Effector memory CD4-positive, alpha-beta T cell (primary cell): ENCODE measurements at regions not wholly inside any gene's neighbourhood (a gene's known extent, or its start where the extent isn't known, plus 50 kb on each side); places are given as distances from the start of the nearest gene placed in this dataset.

ENCODE experiments used
- DNase-seq, 3 donors: peaks; one replicate each; pipeline ENCODE4 v3.0.0-alpha.2; 2020
- H3K27ac ChIP-seq: 2 replicates; pipeline ENCODE4 v1.7.0; 2013; ENCODE audit warnings: mild to moderate bottlenecking, low read length, moderate library complexity; ENCODE audit not compliant: insufficient read depth, poor library complexity, severe bottlenecking
- H3K27me3 ChIP-seq: replicated peaks from 2 replicates; pipeline ENCODE4 v1.7.0; 2013; ENCODE audit warnings: mild to moderate bottlenecking, low read length; ENCODE audit not compliant: insufficient read depth, control insufficient read depth, poor library complexity, severe bottlenecking
- H3K36me3 ChIP-seq: 2 replicates; pipeline ENCODE4 v1.7.0; 2013; ENCODE audit warnings: mild to moderate bottlenecking, low read length, moderate library complexity; ENCODE audit not compliant: control insufficient read depth, insufficient read depth
- H3K4me1 ChIP-seq: 2 replicates; pipeline ENCODE4 v1.7.0; 2013; ENCODE audit warnings: low read length, mild to moderate bottlenecking; ENCODE audit not compliant: control insufficient read depth, insufficient read depth, poor library complexity, severe bottlenecking
- H3K4me3 ChIP-seq: 2 replicates; pipeline ENCODE4 v1.7.0; 2013; ENCODE audit warnings: low read length, low read depth, mild to moderate bottlenecking; ENCODE audit not compliant: insufficient read depth, poor library complexity, severe bottlenecking
- H3K9me3 ChIP-seq: 2 replicates; pipeline ENCODE4 v1.7.0; 2013; ENCODE audit warnings: mild to moderate bottlenecking, low read length, moderate library complexity; ENCODE audit not compliant: control insufficient read depth

DNA sequence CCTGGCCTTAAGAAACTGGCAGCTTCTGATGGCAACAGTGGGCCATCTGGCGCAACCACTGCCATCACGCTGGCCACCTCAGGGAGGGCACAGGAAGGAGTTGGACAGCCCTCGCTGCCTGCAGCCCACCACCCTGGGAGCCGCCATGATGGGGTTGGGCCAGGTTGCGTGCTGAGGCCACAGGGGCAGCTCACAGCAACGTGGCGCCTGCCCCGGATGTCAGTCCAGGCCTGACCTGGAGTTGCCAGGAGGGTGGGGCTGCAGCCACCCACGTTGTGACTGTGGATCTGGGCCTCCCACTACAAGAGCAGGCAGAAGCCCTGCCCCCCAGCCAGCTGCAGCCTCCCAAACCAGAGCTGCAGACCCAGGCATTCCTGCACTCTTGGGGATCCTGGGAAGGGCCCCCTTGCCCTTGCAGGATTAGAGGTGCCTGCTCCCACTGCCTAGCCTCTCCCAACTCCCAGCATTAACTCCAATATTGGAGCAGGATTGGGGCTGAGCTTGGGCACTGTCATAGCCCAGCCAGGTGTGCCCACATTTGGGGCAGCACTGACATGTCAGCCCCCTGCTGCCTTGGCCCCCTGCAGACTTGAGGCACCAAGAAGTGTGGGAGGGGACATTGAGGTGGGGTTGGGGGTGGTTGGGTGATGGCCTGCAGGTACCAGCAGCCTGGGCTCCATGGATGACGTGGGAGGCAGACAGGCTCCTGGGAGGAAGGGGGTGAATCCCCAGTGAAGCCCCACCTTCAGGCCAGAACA, 468.9 kb upstream of the CCDC54 start:
- no peaks in the 10 kb centered on the region for H3K4me1 ChIP-seq
- no peaks in the 10 kb centered on the region for H3K36me3 ChIP-seq
- no peak for DNase-seq
- no peaks in the 10 kb centered on the region for H3K27me3 ChIP-seq
- H3K9me3 ChIP-seq: no peaks in the 10 kb centered on the region
- no peak overlapping the region for H3K27ac ChIP-seq
- no peak overlapping the region for H3K4me3 ChIP-seq

DNA sequence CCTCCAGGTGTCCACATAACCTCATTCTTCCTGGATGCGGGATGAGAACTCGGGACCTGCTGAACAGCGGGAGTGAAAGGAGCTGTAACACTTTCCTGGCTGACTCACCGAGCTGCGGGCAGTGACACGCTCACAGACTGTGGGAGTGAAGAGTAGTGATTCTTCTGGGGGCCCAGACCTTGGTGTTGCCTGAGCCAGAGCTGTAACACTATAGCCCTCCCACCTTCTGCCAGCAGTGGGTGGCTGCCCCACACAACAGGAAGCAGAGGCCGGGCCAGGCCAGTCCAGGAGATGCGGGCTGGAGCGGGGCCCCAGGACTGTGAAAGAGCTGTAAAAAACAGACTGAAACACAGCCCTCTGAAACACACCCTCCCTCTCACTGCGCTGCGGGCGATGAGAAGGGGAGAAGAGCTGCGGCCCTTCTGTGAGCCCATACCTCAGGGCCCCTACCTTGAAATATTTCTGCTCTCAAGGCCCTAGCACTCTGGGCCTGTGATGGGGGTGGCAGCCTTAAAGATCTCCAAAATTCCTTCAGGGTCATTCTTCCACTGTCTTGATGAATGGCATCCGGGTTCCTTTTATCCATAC, 464.0 kb upstream of the CCDC54 start:
- Histone ChIP-seq H3K4me3 (no peak overlapping the region), H3K9me3 (no peaks in the 10 kb centered on the region), H3K27ac (no peak overlapping the region), H3K27me3 (no peaks in the 10 kb centered on the region), H3K36me3 (no peaks in the 10 kb centered on the region), H3K4me1 (no peaks in the 10 kb centered on the region)
- no peak for DNase-seq

DNA sequence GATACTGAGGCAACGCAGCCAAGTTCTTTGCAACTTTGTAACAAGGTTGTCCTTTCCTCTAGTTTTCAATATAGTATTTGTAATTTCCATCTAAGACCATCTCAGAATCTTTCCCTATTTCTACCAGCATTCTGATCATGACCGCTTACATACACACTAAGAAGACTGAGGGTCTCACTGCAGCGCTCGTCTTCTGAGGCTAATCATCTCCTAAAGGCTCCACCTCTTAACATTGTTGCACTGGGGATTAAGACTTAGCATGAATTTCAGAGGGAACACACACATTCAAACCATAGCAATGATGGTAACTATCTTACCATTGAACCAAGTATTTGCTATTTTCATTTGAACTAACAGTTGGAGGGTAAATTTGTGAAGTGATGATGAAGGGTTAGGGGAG, 463.3 kb upstream of the CCDC54 start:
- Histone ChIP-seq H3K4me1 (no peaks in the 10 kb centered on the region), H3K4me3 (no peak overlapping the region), H3K27ac (no peak overlapping the region), H3K27me3 (no peaks in the 10 kb centered on the region), H3K9me3 (no peaks in the 10 kb centered on the region), H3K36me3 (no peaks in the 10 kb centered on the region)
- no peak for DNase-seq

DNA sequence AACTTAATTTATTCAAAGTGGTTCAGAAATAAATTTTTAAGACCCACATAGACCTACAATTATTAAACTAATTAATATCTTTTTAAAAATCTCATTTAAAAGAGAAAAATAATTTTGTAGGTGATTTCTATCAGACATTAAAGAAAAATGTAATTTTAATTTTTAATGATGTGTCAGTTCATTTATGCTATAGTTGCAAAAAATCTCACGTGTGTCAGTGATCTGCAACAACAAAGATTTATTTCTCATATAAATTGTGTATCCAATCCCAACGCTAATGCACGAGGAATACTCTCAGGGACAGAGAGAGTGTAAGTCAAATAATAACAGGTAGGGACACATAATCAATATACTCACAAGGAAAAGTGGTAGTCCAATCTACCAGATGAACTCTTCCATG, 456.6 kb upstream of the CCDC54 start:
- no peaks in the 10 kb centered on the region for H3K27me3 ChIP-seq
- no peak overlapping the region for H3K27ac ChIP-seq
- H3K4me1 ChIP-seq: no peaks in the 10 kb centered on the region
- H3K9me3 ChIP-seq: no peaks in the 10 kb centered on the region
- DNase-seq: no peak
- no peaks in the 10 kb centered on the region for H3K36me3 ChIP-seq
- no peak overlapping the region for H3K4me3 ChIP-seq

DNA sequence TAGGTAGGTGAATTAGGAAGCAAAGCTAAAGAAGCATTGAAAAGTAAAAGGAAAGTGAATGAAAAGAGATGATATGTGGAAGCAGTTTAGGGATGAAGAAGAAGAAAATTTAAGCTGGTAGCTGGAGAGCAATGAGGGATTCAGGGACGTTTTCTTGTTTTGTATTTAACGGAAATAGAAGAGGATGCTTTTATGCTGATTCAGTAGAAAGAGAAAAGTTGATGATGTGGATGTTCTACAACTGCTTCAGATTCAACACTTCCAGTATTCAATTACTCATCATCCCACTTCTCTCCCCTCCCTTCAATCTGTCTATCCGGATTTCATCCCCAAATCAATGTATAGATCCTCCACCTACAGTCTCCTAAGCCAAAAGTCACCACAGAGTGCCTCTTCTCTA, 448.2 kb upstream of the CCDC54 start:
- Histone ChIP-seq H3K9me3 (no peaks in the 10 kb centered on the region), H3K4me3 (no peak overlapping the region), H3K27me3 (no peaks in the 10 kb centered on the region), H3K4me1 (no peaks in the 10 kb centered on the region), H3K36me3 (no peaks in the 10 kb centered on the region), H3K27ac (no peak overlapping the region)
- DNase-seq: no peak

DNA sequence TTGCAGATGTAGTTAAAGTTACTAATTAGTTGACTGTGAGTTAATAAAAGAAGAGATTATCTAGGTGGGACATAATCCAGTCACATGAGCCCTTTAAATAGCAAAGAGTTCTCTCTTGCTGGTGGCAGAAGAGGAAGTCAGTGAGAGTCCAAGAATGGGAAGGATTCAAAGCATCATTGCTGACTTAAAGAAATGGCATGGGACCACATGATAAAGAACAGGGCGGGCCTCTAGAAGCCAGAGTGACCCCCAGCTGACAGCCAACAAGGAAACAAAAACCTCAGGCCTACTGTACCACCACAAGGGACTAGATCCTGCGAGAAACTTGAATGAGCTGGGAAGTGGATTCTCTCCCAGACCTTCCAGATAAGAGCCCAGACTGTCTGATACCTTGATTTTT, 447.2 kb upstream of the CCDC54 start:
- H3K27ac ChIP-seq: no peak overlapping the region
- H3K4me1 ChIP-seq: no peaks in the 10 kb centered on the region
- no peaks in the 10 kb centered on the region for H3K36me3 ChIP-seq
- no peak overlapping the region for H3K4me3 ChIP-seq
- no peaks in the 10 kb centered on the region for H3K27me3 ChIP-seq
- no peak for DNase-seq
- H3K9me3 ChIP-seq: no peaks in the 10 kb centered on the region

DNA sequence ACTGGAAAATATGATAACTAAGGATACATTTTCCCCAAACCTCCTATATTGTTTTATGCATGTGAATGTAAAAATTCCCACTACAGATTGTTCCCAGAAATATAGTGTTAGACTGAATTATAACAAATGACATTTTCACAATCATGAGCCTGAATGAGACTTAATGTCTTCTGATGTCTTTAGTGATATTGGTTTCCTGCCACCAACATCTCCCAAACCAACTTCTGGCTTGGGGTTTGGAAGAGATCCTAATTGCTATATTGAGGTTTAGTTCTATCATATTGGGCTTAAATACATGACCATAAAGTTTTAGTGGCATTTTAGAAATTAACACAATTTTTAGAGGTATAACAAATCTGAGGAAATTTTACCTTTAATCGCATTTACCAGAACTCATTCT, 445.3 kb upstream of the CCDC54 start:
- H3K4me1 ChIP-seq: no peaks in the 10 kb centered on the region
- no peak for DNase-seq
- H3K9me3 ChIP-seq: no peaks in the 10 kb centered on the region
- H3K4me3 ChIP-seq: no peak overlapping the region
- H3K27ac ChIP-seq: no peak overlapping the region
- H3K36me3 ChIP-seq: no peaks in the 10 kb centered on the region
- no peaks in the 10 kb centered on the region for H3K27me3 ChIP-seq

DNA sequence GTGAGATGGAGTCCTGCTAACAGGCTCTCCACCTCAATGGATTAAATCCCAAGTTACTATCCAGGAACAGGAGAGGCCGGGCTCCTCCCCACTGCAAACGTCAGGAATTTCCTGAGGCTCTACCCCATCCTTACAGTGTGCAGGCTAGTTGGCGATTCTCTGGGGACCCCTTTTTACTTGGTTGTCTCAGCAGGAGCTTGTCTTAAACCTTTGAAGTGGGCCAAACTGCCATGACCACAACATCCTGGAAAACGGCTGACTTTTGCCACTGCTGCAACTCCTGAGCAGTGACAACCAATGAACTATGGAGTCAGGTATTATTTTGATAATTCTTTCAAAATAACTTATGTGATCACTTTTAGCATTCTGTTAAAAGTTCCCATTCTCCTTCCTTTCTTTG, 440.9 kb upstream of the CCDC54 start:
- Histone ChIP-seq H3K36me3 (no peaks in the 10 kb centered on the region), H3K4me3 (no peak overlapping the region), H3K27ac (no peak overlapping the region), H3K9me3 (no peaks in the 10 kb centered on the region), H3K4me1 (no peaks in the 10 kb centered on the region), H3K27me3 (no peaks in the 10 kb centered on the region)
- DNase-seq: no peak

DNA sequence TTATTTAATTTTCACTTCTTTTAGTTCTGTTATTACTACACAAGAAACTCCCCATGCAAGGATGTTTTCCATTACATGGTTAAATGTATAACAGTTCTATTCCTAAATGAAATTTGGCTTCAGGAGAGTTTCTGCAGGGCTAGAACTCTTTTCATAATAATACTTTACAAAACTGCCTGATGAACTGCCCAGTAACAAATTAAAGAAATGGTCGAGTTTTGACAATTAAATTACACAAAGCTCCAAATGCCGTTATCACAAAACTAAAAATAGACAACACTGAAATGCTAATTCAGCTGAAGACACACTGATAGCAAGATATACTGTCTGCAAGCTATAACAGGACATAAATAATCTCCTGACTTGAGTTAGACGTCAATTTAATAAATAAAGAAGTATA, 435.2 kb upstream of the CCDC54 start:
- DNase-seq: no peak
- Histone ChIP-seq H3K9me3 (no peaks in the 10 kb centered on the region), H3K27me3 (no peaks in the 10 kb centered on the region), H3K4me3 (no peak overlapping the region), H3K4me1 (no peaks in the 10 kb centered on the region), H3K36me3 (no peaks in the 10 kb centered on the region), H3K27ac (no peak overlapping the region)

DNA sequence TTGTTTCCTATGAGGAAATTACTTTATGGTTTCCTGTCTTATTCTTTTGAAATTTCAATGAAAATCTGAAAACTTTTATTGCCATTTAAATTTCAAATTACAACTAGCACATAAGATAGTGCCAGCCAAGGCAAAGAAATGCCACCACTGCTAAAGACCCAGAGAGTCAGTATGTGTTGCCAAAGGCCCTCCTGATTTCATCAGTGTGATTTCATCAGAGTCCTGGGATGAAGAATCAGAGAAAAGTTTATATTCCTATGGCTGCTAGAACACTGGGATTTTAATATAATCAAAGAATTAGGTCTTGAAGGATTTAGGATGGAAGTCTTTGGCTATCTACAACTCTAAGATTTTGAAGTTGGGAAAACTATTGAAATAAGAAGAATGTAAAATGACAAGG, 434.2 kb upstream of the CCDC54 start:
- no peak overlapping the region for H3K27ac ChIP-seq

More for the DNA sequence above, 434.2 kb upstream of the CCDC54 start:
- Histone ChIP-seq H3K27me3 (no peaks in the 10 kb centered on the region), H3K36me3 (no peaks in the 10 kb centered on the region), H3K4me1 (no peaks in the 10 kb centered on the region), H3K9me3 (no peaks in the 10 kb centered on the region), H3K4me3 (no peak overlapping the region)
- DNase-seq: no peak
